ENCODE measurements at regions not wholly inside any gene's neighbourhood (a gene's known extent, or its start where the extent isn't known, plus 50 kb on each side); places are given as distances from the start of the nearest gene placed in this dataset.

GRCh38 chr13:85089186-85089585, 710.0 kb downstream of the SLITRK6 start:
- no peaks in the 10 kb centered on the region for H3K9me3 ChIP-seq
- H3K27me3 ChIP-seq (replicated peaks in 1 of 2; ENCODE audit: control insufficient read depth in 2 of 2, extremely low read depth in 1 of 2, insufficient read depth in 2 of 2, low read length in 1 of 2): no peaks in the 10 kb centered on the region
- Mint-ChIP-seq H3K27me3 (no peaks in the 10 kb centered on the region), H3K36me3 (no peaks in the 10 kb centered on the region), H3K9me3 (peaks cover 10 to 12% (median 10%) of the 10 kb centered on the region in 3 donors), H3K27ac (no peak overlapping the region), H3K4me1 (no peaks in the 10 kb centered on the region), H3K4me3 (no peak overlapping the region)
- no peak overlapping the region for H3K27ac ChIP-seq (ENCODE audit: low read length)
- no peaks in the 10 kb centered on the region for H3K36me3 ChIP-seq (ENCODE audit: control insufficient read depth in 2 of 2, extremely low read depth in 1 of 2, insufficient read depth in 1 of 2, low read length in 1 of 2)
- POLR2A ChIA-PET: no interaction called here
- H3K4me1 ChIP-seq (ENCODE audit: control insufficient read depth in 1 of 2, extremely low read depth in 1 of 2, insufficient read depth in 2 of 2, low read length in 2 of 2): no peaks in the 10 kb centered on the region
- no peak for ATAC-seq (replicated peaks in 1 of 4)
- 87% methylated on average over 2 of the region's 2 CpGs for WGBS (ENCODE audit: insufficient coverage)
- no peak overlapping the region for H3K4me3 ChIP-seq (ENCODE audit: control insufficient read depth in 1 of 2, extremely low read depth in 1 of 2, low read length in 1 of 2)
- no peak for DNase-seq
- CTCF ChIA-PET: no interaction called here

GRCh38 chr13:85080691-85081090, 718.5 kb downstream of the SLITRK6 start:
- Mint-ChIP-seq H3K4me1 (no peaks in the 10 kb centered on the region), H3K36me3 (no peaks in the 10 kb centered on the region), H3K27ac (no peak overlapping the region), H3K9me3 (peaks cover 0 to 6% (median 5%) of the 10 kb centered on the region in 3 donors), H3K27me3 (no peaks in the 10 kb centered on the region), H3K4me3 (no peak overlapping the region)
- no peaks in the 10 kb centered on the region for H3K9me3 ChIP-seq
- ChIA-PET POLR2A (no interaction called here), CTCF (no interaction called here)
- no peak overlapping the region for H3K4me3 ChIP-seq (ENCODE audit: control insufficient read depth in 1 of 2, extremely low read depth in 1 of 2, low read length in 1 of 2)
- no peak for DNase-seq
- no peak for ATAC-seq (replicated peaks in 1 of 4)
- H3K27me3 ChIP-seq (replicated peaks in 1 of 2; ENCODE audit: control insufficient read depth in 2 of 2, extremely low read depth in 1 of 2, insufficient read depth in 2 of 2, low read length in 1 of 2): no peaks in the 10 kb centered on the region
- no peaks in the 10 kb centered on the region for H3K4me1 ChIP-seq (ENCODE audit: control insufficient read depth in 1 of 2, extremely low read depth in 1 of 2, insufficient read depth in 2 of 2, low read length in 2 of 2)
- no peak overlapping the region for H3K27ac ChIP-seq (ENCODE audit: low read length)
- no CpG with 5 or more reads among the region's 1 CpG for WGBS (ENCODE audit: insufficient coverage)
- H3K36me3 ChIP-seq (ENCODE audit: control insufficient read depth in 2 of 2, extremely low read depth in 1 of 2, insufficient read depth in 1 of 2, low read length in 1 of 2): no peaks in the 10 kb centered on the region

GRCh38 chr13:85076343-85076742, 722.9 kb downstream of the SLITRK6 start:
- H3K4me1 ChIP-seq (ENCODE audit: control insufficient read depth in 1 of 2, extremely low read depth in 1 of 2, insufficient read depth in 2 of 2, low read length in 2 of 2): no peaks in the 10 kb centered on the region
- H3K4me3 ChIP-seq (ENCODE audit: control insufficient read depth in 1 of 2, extremely low read depth in 1 of 2, low read length in 1 of 2): no peak overlapping the region
- no peaks in the 10 kb centered on the region for H3K36me3 ChIP-seq (ENCODE audit: control insufficient read depth in 2 of 2, extremely low read depth in 1 of 2, insufficient read depth in 1 of 2, low read length in 1 of 2)
- DNase-seq (no peak), ATAC-seq (replicated peaks in 1 of 4) (no peak)
- ChIA-PET CTCF (no interaction called here), POLR2A (no interaction called here)
- H3K9me3 ChIP-seq: no peaks in the 10 kb centered on the region
- no peaks in the 10 kb centered on the region for H3K36me3 Mint-ChIP-seq
- H3K4me3 Mint-ChIP-seq: no peak overlapping the region
- H3K27me3 ChIP-seq (replicated peaks in 1 of 2; ENCODE audit: control insufficient read depth in 2 of 2, extremely low read depth in 1 of 2, insufficient read depth in 2 of 2, low read length in 1 of 2): no peaks in the 10 kb centered on the region
- no peak overlapping the region for H3K27ac ChIP-seq (ENCODE audit: low read length)
- H3K4me1 Mint-ChIP-seq: no peaks in the 10 kb centered on the region
- H3K27me3 Mint-ChIP-seq: no peaks in the 10 kb centered on the region
- WGBS (ENCODE audit: insufficient coverage): 70% methylated on average over 1 of the region's 1 CpG
- peaks cover 0 to 11% (median 0%) of the 10 kb centered on the region in 3 donors for H3K9me3 Mint-ChIP-seq
- no peak overlapping the region for H3K27ac Mint-ChIP-seq

GRCh38 chr13:85074543-85075313, 724.5 kb downstream of the SLITRK6 start:
- CTCF ChIA-PET: no interaction called here
- WGBS (ENCODE audit: insufficient coverage): no CpG with 5 or more reads among the region's 5 CpGs

GRCh38 chr13:85068231-85068630, 731.0 kb downstream of the SLITRK6 start:
- CTCF ChIA-PET: no interaction called here
- ATAC-seq (replicated peaks in 1 of 4) (no peak), DNase-seq (no peak)
- Histone ChIP-seq H3K36me3 (ENCODE audit: control insufficient read depth in 2 of 2, extremely low read depth in 1 of 2, insufficient read depth in 1 of 2, low read length in 1 of 2) (no peaks in the 10 kb centered on the region), H3K4me1 (ENCODE audit: control insufficient read depth in 1 of 2, extremely low read depth in 1 of 2, insufficient read depth in 2 of 2, low read length in 2 of 2) (no peaks in the 10 kb centered on the region), H3K9me3 (no peaks in the 10 kb centered on the region), H3K4me3 (ENCODE audit: control insufficient read depth in 1 of 2, extremely low read depth in 1 of 2, low read length in 1 of 2) (no peak overlapping the region), H3K27ac (ENCODE audit: low read length) (no peak overlapping the region), H3K27me3 (replicated peaks in 1 of 2; ENCODE audit: control insufficient read depth in 2 of 2, extremely low read depth in 1 of 2, insufficient read depth in 2 of 2, low read length in 1 of 2) (no peaks in the 10 kb centered on the region)
- H3K9me3 Mint-ChIP-seq: peaks cover 0 to 16% (median 4%) of the 10 kb centered on the region in 3 donors
- no peaks in the 10 kb centered on the region for H3K27me3 Mint-ChIP-seq
- H3K4me1 Mint-ChIP-seq: no peaks in the 10 kb centered on the region
- H3K36me3 Mint-ChIP-seq: no peaks in the 10 kb centered on the region
- POLR2A ChIA-PET: no interaction called here
- H3K4me3 Mint-ChIP-seq: no peak overlapping the region
- H3K27ac Mint-ChIP-seq: no peak overlapping the region
- WGBS (ENCODE audit: insufficient coverage): no CpG with 5 or more reads among the region's 3 CpGs

More at GRCh38 chr13:85074543-85075313, 724.5 kb downstream of the SLITRK6 start:
- Mint-ChIP-seq H3K9me3 (peaks cover 0 to 11% (median 0%) of the 10 kb centered on the region in 3 donors), H3K27me3 (no peaks in the 10 kb centered on the region), H3K4me1 (no peaks in the 10 kb centered on the region), H3K4me3 (no peak overlapping the region), H3K36me3 (no peaks in the 10 kb centered on the region), H3K27ac (no peak overlapping the region)
- no peak for ATAC-seq (replicated peaks in 1 of 4)
- POLR2A ChIA-PET: no interaction called here
- no peak for DNase-seq
- Histone ChIP-seq H3K4me3 (ENCODE audit: control insufficient read depth in 1 of 2, extremely low read depth in 1 of 2, low read length in 1 of 2) (no peak overlapping the region), H3K27ac (ENCODE audit: low read length) (no peak overlapping the region), H3K9me3 (no peaks in the 10 kb centered on the region), H3K4me1 (ENCODE audit: control insufficient read depth in 1 of 2, extremely low read depth in 1 of 2, insufficient read depth in 2 of 2, low read length in 2 of 2) (no peaks in the 10 kb centered on the region), H3K36me3 (ENCODE audit: control insufficient read depth in 2 of 2, extremely low read depth in 1 of 2, insufficient read depth in 1 of 2, low read length in 1 of 2) (no peaks in the 10 kb centered on the region), H3K27me3 (replicated peaks in 1 of 2; ENCODE audit: control insufficient read depth in 2 of 2, extremely low read depth in 1 of 2, insufficient read depth in 2 of 2, low read length in 1 of 2) (no peaks in the 10 kb centered on the region)

- Histone ChIP-seq H3K27me3 (replicated peaks in 1 of 2; ENCODE audit: control insufficient read depth in 2 of 2, extremely low read depth in 1 of 2, insufficient read depth in 2 of 2, low read length in 1 of 2) (no peaks in the 10 kb centered on the region), H3K4me1 (ENCODE audit: control insufficient read depth in 1 of 2, extremely low read depth in 1 of 2, insufficient read depth in 2 of 2, low read length in 2 of 2) (no peaks in the 10 kb centered on the region), H3K4me3 (ENCODE audit: control insufficient read depth in 1 of 2, extremely low read depth in 1 of 2, low read length in 1 of 2) (no peak overlapping the region), H3K27ac (ENCODE audit: low read length) (no peak overlapping the region), H3K36me3 (ENCODE audit: control insufficient read depth in 2 of 2, extremely low read depth in 1 of 2, insufficient read depth in 1 of 2, low read length in 1 of 2) (no peaks in the 10 kb centered on the region), H3K9me3 (no peaks in the 10 kb centered on the region)
- no peak overlapping the region for H3K27ac Mint-ChIP-seq
- no peaks in the 10 kb centered on the region for H3K27me3 Mint-ChIP-seq
- H3K9me3 Mint-ChIP-seq: peaks cover 0 to 7% (median 3%) of the 10 kb centered on the region in 3 donors
- no peak for DNase-seq
- no peak for ATAC-seq (replicated peaks in 1 of 4)
- POLR2A ChIA-PET: no interaction called here
- CTCF ChIA-PET: no interaction called here
- no CpG with 5 or more reads among the region's 1 CpG for WGBS (ENCODE audit: insufficient coverage)
- H3K4me3 Mint-ChIP-seq: no peak overlapping the region
- H3K36me3 Mint-ChIP-seq: no peaks in the 10 kb centered on the region
- H3K4me1 Mint-ChIP-seq: no peaks in the 10 kb centered on the region
Observed at GRCh38 chr13:85040215-85040614, 759.0 kb downstream of the SLITRK6 start.

GRCh38 chr13:85031771-85032170, 767.4 kb downstream of the SLITRK6 start:
- H3K9me3 ChIP-seq: no peaks in the 10 kb centered on the region
- H3K4me3 ChIP-seq (ENCODE audit: control insufficient read depth in 1 of 2, extremely low read depth in 1 of 2, low read length in 1 of 2): no peak overlapping the region
- ATAC-seq (replicated peaks in 1 of 4) (no peak), DNase-seq (no peak)
- ChIA-PET CTCF (no interaction called here), POLR2A (no interaction called here)
- WGBS (ENCODE audit: insufficient coverage): no CpG with 5 or more reads among the region's 1 CpG
- no peak overlapping the region for H3K27ac ChIP-seq (ENCODE audit: low read length)
- H3K36me3 Mint-ChIP-seq: no peaks in the 10 kb centered on the region
- H3K4me1 ChIP-seq (ENCODE audit: control insufficient read depth in 1 of 2, extremely low read depth in 1 of 2, insufficient read depth in 2 of 2, low read length in 2 of 2): no peaks in the 10 kb centered on the region
- no peak overlapping the region for H3K4me3 Mint-ChIP-seq
- no peak overlapping the region for H3K27ac Mint-ChIP-seq
- no peaks in the 10 kb centered on the region for H3K4me1 Mint-ChIP-seq
- H3K9me3 Mint-ChIP-seq: peaks cover 10 to 23% (median 21%) of the 10 kb centered on the region in 3 donors
- no peaks in the 10 kb centered on the region for H3K36me3 ChIP-seq (ENCODE audit: control insufficient read depth in 2 of 2, extremely low read depth in 1 of 2, insufficient read depth in 1 of 2, low read length in 1 of 2)
- no peaks in the 10 kb centered on the region for H3K27me3 Mint-ChIP-seq
- H3K27me3 ChIP-seq (replicated peaks in 1 of 2; ENCODE audit: control insufficient read depth in 2 of 2, extremely low read depth in 1 of 2, insufficient read depth in 2 of 2, low read length in 1 of 2): no peaks in the 10 kb centered on the region
